ENCODE measurements at regions not wholly inside any gene's neighbourhood (a gene's known extent, or its start where the extent isn't known, plus 50 kb on each side); places are given as distances from the start of the nearest gene placed in this dataset.

DNA sequence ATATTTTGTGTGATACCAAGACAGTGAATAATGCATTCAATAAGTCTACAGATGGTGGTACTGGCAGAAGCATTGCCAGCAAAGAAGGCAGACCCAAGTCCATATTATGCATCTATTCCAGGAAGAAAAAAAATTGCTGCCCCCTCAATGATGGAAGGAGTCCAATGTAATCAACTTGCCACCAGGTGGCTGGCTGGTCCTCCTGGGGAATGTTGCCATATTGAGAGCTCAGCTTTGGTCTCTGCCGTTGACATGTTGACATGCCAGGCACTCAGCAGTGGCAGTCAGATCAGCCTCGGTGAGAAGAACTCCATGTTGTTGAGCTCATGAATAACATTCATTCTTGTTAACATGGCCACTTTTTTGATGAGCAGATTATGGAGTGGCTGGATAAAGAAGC is 298.5 kb downstream of the IGSF11 start:
- TF ChIP-seq EZH2 (IDR thresholded peaks at IDR 0.05; ENCODE audit: insufficient read depth, poor library complexity, severe bottlenecking) (no peak), EZH2phosphoT487 (IDR thresholded peaks at IDR 0.05; ENCODE audit: insufficient read depth, low read depth) (no peak)

Measured in GM23248 (cell line).